Activated CD4-positive, alpha-beta T cell treated with anti-CD3 and anti-CD28 coated beads, Interleukin-2, amount 50 U/mL, for 48 hours (primary cell): ENCODE measurements at regions not wholly inside any gene's neighbourhood (a gene's known extent, or its start where the extent isn't known, plus 50 kb on each side); places are given as distances from the start of the nearest gene placed in this dataset.

ENCODE experiments used
- DNase-seq, 2 experiments: peaks; one replicate each; pipeline ENCODE4 v3.0.0-alpha.2; 2020

DNA sequence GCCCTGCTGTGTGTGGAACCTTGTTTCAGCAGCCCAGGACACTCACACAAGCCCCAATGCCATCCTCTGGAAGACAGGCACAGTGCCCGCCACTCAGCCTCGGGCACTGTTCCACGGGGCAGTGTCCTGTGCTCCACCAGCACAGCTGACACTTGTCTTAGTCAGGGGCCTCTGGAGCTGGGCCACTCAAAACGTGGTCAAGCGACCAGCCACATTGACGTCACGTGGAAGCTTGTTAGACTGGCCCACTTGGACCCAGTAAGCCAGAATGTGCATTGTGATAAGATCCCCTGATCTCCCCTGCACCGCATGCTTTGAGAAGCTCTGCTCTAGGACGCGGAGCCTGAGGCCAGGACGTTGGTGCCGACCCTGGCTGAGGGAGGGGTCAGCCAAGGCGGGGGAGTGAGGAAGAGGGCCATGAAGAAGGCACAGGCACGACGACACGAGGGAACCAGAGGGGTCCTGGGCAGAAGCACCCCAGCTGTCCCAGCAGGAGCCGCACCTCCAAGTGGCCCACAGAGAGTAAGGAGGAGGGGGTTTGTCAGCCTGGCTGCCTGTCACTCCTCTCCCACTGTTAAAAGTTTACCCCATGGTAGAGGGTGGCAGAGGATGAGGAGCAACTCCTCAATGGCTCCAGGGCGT is 64.6 kb downstream of the LINC01488 start:
- no peak for DNase-seq

DNA sequence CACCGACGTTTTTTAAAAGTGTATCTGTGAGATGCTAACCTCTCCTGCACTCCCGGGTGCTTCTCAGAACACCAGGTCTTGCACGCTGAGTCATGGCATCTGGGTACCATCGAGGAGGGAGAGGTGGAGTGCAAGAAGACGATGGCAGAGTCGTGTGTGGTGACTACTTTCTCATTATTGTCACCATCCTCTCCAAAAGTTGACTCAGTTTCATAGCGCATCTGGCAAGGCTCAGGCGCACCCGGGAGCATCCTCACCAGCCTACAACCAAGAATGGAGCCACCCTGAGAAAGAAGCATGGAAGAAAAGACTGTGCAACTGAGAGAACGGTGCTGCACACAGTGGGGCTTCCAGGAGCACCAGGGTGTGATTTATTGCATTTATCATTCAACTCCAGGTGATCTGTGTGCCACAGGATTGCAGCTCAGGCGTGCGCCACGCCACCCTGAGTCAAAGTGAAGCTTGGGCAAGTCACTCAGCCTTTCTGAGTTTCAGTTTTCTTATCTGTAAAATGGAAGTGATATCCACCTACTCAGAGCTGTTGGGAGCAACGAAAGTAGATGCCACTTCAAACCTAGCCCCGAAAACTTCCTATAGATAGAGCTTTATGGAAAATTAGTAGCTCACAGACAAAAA is 65.4 kb downstream of the LINC01488 start:
- peak; percentile 71 to 77 for DNase-seq

DNA sequence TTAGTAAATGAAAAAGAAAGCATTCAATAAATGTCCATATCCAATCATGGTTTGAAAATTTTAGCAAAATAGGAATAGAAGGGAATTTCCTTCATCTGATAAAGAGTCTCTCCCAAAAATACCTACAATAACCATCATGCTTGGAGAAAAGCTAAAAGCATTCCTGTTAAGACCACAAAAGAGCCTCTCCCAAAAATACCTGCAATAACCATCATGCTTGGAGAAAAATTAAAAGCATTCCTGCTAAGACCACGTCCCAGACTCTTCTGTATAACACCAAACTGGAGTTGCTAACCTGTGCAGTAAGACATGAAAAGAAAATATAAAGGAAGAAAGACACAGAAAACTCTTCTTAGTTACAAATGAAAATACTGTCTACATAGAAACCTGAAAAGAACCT is 69.4 kb downstream of the LINC01488 start:
- DNase-seq = no peak

DNA sequence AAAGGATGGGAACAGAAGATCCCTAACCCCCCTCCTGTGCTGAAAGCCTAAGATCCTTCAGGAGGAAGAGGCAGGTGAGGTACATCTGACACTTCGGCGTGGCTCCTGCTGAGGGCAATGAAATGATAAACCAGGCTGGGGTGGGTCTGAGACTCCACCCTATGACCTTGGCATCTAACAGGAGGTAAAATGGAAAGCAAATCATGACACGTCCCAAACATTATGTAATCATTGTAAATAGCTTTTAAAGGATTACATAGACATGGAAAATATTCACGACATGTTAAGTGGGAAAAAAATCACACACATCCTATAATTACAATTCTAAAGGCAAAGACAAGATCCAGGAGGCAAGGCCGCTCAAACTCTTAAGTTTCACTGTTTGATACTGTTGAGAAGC is 70.5 kb downstream of the LINC01488 start:
- DNase-seq = no peak

DNA sequence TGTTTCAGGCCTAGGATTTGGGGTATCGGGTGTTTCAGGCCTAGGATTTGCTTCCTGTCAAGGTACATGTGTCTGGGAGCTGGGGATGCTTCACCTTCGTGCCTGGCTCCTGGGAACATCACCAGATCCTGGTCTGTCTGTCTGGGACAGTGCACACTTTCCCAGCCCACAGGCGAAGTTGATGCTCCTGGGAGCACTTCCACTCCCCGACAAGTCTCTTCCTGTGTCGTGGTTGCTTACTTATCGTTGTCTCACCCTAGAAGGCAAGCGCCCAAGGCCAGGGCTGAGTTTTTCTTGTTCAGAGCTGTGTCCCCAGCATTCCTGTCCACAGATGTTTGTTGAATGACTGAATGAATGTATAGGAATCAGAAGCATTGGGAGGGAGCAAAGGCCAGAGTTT is 71.5 kb downstream of the LINC01488 start:
- no peak for DNase-seq

DNA sequence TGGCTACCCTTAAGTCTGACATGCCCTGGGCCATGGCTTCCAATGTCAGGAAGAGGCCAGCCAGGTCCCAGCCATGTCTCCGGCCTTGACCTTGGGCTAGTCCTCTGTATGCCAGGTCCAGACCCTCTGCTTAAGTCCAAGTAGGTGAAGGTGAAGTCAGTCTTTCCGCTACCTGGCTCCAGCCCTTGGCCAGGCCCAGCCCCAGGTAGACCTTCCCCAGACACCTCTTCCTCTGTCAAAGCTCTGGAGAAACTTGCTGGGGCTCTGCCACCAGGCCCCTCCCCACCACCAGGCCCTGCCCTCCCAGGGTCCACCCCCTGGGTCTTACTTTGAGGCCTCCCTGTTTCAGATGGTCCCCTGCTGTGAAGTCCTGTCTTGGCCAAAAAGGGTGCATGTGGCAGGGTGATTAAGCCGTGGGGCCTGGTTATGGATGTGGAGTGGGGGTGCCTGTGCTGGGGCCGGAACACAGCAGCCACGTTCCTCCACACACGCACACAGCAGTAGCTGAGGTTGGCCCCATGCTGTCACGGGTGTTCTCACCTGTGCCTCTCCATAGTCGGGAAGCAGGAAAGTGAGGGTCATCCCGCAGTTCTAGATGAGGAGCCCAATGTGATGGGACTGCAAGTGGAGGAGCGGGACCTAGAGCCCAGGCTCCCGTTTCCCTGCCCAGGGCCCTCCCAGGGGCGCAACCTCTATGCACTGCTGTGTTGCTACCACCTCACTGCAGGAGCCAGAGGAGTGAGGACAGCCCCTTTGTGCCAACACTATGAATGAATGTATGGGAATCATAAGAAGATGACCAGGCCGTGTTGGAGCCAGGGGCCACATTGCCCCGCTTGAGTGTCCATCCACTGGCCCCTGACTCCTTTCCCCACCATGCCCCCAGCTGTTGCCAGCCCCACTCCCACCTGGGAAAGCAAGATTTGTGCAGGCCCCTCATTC is 72.2 kb downstream of the LINC01488 start:
- DNase-seq = no peak

DNA sequence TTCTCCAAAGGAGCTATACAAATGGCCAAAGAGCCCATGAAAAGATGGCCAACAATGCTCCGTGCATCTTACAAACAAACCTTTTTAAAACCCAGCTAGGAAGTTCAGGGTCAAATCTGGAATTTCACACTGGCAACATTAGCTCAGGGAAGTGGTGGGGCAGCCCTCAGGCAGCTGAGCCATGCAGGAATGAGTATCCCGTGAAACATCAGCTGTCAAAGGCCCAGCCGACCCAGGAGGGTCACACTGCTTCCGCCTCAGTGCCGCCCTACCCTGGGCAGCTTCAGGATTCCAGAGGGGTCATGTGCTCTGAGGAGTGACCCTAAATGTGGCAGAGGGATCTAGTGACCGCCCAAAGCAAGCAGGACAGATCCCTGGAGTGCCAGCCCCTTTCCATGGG is 73.4 kb downstream of the LINC01488 start:
- DNase-seq = no peak

DNA sequence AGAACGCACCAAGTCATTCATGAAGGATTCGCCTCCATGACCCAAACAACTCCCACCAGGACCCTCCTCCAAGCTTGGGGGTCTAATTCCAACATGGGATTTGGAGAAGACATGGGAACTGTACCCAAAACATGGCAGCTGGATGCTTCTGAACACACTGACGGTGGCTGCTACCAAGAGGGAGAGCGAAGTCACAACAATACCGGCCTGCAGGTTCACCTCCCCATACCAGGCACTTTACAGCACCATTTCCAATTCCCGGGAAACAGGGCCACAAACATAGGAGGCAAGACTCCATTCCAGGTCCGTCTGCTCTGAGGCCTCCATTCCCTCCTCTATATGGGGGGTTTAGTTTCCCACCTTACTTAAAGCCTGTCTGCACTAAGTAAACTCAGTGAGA is 75.8 kb downstream of the LINC01488 start:
- DNase-seq = no peak

DNA sequence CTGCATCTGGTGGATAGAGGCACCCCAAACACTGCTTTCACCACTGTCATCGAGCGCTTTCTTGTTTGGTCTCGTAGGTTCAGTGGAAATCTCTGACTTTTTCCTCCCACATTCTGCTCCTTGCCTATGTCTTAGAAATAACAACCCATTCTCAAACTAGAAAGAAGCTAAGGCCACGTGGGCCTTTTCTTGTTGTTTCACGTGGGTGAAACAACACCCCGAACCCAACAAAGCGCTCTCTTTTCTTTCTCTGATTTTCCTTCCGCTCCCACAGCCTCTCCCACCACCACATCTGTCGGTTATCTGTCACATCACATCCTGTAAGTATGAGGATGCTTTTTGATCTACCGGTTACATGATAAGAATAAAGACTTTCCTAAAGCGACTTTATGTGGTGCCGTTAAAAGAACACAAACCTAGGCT is 77.1 kb downstream of the LINC01488 start:
- DNase-seq = peak in 1 of 2 experiments; percentile 37

DNA sequence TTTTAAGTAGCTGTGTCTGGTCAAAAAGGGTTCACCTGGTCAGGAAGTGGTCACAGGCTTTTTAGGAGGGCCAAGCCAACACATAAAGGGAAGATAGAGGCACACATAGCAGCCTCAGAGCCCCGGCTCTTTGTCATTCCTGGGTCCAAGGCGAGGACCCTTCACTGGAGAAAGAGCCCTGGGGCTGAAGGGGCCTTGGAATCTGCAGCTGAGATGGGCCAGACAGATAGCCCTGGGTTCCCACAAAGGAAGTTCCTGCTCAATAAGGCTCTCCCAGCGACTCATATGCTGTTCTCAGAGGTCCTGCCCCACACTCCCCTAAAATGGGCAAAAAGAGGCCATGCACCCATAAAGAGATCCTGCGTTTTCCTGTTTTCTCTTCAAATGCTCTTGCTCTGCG is 77.7 kb downstream of the LINC01488 start:
- no peak for DNase-seq

DNA sequence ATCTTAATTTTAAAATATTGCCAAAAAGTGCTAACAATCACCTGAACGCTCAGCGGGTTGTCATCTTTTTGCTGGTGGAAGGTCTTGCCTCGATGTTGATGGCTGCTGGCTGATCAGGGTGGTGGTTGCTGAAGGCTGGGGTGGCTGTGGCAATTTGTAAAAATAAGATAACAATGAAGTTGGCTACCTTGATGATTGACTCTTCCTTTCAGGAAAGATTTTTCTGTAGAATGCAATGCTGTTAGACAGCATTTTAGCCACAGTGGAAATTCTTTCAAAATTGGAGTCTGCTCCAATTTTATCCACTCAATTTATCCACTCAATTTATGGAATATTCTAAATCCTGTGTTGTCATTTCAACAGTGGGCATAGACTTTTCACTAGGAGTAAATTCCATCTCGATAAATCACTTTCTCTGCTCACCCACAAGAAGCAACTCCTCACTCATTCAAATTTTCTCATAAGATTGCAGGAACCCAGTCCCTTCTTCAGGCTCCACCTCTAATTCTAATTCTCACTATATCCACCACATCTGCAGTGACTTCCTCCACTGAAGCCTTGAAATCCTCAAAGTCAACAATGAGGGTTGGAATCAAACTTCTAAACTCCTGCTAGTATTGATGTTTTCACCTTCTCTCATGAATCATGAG is 78.8 kb downstream of the LINC01488 start:
- DNase-seq = no peak

DNA sequence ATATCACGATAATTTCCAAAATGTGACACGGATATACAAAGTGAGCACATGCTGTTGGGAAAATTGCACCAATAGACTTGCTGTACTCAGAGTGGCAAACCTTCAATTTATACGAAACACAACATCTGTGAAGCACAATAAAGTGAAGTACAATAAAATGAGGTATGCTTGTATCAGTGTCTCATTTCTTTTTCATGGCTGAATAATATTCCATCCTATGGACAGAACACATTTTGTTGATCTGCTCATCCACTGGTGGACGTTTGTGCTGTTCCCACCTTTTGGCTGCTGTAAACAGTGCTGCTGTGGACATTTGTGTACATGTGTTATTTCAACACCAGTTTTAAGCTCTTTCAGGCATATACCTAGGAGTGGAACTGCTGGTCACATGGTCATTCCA is 78.7 kb upstream of the CCND1 start:
- DNase-seq = no peak

DNA sequence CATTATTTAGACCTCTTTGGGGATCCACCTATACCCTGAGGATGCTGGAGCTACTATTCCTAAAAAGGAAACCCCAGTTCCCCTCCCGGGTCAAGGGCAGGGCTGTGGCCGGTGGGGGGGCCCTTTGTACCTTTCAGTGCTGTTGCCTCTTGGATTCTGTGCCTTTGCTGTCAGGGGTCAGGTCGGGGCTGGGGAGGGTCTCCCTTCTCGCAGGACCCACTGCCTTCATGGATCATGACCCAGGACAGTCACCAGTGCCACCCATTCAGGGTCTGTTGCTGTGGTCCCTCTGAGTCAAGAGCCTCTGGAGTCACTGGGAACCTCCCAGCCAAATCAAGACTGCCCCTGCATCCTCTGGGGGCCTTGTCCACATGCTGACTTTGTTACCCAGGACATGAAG is 78.1 kb upstream of the CCND1 start:
- DNase-seq = no peak

DNA sequence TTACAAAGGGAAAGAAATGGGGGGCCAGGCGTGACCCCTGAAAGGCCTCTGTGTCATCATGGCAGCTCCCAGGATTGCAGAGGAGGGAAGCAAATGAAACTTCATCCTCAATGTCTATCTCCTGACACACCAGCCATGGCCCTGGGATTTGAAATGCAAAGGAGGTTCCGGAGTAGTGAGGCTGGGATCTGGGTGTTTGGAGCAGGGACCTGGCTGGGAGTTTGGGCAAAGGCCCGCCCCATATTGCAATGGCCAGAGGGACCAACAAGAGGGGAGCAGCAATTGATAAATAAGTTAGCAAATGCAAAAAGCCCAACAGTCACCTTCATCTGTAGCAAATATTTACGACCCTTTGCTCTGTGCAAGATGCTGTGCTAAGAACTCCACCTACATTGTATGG is 77.7 kb upstream of the CCND1 start:
- no peak for DNase-seq

DNA sequence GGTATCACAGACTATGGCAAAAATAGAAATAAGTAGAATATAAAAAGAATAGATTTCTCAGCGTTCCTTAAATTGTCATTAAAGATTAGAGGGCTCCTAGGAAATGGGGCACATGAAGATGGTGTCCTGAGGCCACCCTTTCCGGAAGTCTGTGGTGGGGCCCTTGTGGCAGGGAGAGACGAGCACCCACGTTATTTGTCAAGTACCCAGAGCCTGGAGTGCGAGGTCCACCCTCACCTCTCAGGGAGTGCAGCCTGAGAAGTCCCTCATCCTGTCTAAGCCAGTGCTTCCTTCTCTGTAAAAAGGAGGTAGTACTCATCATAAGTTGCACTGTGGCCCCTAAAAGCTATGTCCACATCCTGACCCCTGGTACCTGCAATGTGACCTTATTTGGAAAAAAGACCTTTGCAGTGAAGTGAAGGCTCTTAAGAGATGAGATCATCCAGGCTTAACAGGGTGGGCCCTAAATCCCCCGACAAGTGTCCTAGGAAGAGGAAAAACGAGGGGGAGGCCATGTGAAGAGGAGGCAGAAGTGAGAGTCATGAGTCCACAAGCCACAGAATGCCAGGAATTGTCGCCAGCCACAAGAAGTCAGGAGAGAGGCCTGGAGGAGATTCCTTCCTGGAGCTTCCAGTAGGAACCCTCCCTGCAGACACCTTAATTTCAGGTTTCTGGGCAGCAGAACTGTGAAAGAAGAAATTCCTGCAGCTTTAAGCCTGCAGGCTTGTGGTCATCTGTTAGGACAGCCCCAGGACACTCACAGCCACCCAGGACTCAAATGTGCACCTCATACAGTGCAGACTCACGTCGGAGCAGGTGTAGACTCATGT is 76.8 kb upstream of the CCND1 start:
- no peak for DNase-seq

DNA sequence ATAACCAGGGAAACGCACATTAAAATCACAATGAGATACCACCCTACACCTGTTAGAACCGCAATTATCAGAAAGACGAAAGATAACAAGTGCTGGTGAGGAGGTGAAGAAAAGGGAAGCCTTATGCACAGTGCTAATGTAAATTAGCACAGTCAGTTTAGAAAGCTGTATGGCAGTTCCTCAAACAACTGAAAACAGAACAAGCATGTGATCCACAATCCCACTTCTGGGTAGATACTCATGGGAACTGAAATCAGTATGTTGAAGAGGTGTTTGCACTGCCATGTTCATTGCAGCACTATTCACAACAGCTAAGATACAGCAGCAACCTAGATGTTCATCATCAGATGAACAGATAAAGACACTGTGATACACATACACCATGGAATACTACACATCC is 75.0 kb upstream of the CCND1 start:
- DNase-seq = no peak

DNA sequence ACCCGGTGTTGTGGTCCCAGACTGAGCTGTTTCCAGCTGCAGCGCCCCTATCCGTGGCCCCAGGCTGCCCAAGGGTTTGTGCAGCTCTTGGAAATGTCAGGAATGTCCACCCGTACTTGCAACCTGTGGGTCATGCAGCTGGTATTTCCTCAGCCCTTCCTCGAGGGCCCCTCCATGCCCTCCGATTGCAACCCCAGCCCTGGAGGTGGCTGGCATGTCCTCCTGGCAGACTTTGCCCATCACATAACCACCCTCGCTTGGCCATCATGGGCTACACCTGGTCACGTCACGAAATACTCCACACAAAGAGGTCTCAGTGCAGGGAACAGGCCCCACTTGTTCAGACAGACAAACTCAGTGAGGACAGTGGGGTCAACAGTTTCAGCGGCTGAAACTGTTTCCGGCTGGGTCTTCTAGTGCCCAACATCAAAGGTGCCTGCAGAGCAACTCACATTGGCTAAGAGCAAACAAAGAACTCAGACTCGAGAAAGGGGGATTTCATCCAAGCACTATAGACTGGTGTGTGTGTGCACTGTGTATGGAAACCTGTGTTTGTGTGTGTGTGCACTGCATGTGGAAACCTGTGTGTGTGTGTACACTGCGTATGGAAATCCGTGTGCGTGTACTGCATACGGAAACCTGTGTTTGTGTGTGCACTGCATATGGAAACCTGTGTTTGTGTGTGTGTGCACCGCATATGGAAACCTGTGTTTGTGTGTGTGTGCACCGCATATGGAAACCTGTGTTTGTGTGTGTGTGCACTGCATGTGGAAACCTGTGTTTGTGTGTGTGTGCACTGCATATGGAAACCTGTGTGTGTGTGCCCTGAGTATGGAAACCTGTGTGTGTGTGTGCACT is 72.8 kb upstream of the CCND1 start:
- no peak for DNase-seq

DNA sequence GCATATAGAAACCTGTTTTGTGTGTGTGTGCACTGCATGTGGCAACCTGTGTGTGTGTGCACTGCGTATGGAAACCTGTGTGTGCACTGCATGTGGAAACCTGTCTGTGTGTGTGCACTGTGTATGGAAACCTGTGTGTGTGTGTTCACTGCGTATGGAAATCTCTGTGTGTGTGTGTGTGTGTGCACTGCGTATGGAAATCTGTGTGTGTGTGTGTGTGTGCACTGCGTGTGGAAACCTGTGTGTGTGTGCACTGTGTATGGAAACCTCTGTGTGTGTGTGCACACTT is 72.2 kb upstream of the CCND1 start:
- DNase-seq = no peak

DNA sequence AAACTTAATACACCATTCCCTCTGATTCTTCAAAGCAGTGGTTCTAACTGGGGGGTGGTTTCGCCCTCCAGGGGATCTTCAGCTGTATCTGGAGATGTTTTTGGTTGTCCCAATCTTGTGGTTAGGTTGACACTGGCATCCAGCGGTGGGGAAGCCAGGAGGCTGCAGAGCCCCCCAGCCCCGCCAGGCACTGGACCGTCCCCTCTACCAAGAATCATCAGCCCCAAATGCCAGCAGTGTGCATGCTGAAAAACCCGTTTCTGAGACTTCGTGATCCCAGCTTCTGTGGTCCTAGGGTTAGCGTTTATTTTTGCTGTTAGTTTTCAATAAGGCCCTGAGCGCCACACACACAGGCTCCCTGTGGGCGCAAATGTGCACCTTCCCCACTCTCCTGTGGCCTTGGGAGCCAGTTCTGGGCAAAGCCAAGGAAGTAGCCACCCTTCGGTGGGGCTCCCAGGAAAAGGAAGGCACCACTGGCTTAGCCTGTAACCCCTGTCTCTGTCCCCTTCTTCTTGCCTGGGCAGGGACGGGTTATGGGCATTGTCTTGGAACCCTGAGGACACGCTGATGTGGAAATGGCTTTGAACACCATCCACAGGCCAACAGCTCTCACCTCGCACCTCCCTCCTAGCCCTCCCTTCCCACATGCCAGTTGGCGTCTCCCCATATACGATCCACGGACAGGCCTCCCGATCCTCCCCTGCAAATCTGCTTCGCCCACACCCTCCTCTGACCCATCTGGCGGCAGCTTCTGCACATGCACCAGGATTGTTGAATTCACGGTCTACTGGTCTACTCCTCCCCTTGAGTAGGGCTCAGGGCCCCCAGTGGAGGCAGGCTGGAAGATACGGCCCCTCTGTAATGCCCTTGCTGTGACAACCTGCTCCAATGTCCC is 71.4 kb upstream of the CCND1 start:
- DNase-seq = no peak

DNA sequence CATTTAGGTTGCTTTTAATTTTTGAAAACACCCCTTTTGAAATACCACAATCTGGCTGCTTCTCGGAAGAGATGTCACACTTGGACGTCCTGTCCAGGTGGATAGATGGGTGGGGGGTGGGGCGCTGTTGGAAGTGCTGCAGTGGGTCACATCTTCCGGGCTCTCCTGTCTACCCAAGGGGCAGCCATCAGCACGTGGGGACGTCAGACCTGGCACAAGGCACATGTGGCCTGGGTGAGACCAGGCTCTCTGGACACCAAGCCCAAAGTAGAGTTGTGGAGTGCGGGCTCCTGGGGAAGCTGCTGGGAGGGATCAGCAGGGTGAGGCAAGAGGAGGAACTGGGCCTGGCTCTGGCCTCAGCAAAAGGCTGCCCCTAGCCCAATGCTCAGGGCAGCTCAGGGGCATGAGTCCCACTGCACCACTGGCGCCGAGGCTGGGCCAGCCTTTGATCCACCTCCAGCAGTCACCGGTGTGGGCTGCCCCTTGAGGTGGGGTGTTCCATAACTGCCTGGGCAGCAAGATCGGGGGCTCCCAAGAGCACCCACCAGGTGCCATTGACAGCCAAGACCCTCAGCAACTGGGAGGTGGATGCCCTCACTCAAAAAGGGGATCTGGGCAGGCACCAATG is 68.6 kb upstream of the CCND1 start:
- no peak for DNase-seq
